K562 (cell line): ENCODE measurements at regions not wholly inside any gene's neighbourhood (a gene's known extent, or its start where the extent isn't known, plus 50 kb on each side); places are given as distances from the start of the nearest gene placed in this dataset.

Experiments
- ATAC-seq: fragments of 200-7000 bp; cut with Tn5 transposase; 3 replicates; pipeline ENCODE4 v1.9.1; 2020; ENCODE audit warnings: moderate library complexity
- BruUV-seq: library from RNA; stranded (reverse); fragments of 400-500 nt; replicated peaks from 2 replicates; lab custom pipeline; 2021; lab: Mats Ljungman, UMichigan
- CTCF ChIA-PET: fragments of 300-600 bp; formaldehyde crosslinking; extraction: SDS; loops from one replicate; lab custom pipeline; 2021; ENCODE audit warnings: low intra/inter-chr PET ratio; lab: Yijun Ruan, JAX
- POLR2A ChIA-PET: fragments of 300-600, 350-650 bp; sonication (Branson Sonifier 250); formaldehyde crosslinking; extraction: SDS; loops from one replicate; lab custom pipeline; 2021; ENCODE audit warnings: antibody characterized with exemption, inconsistent platforms; lab: Yijun Ruan, JAX
- DNase-seq, 4 experiments: peaks; one replicate each; pipeline versions ENCODE4 v3.0.0 to v3.0.0-alpha.2; 2011 to 2018; ENCODE audit warnings: low spot score in 3 of 4, mixed read lengths in 3 of 4; ENCODE audit errors: extremely low read depth in 1 of 4
- FAIRE-seq: peaks from 2 replicates; lab custom pipeline; 2011; peaks lifted over from hg19 to GRCh38; lab: Jason Lieb, UNC
- H2AFZ ChIP-seq: 2 replicates; pipeline ENCODE4 v1.6.0; 2011; ENCODE audit warnings: low read depth, low read length, control low read depth, inconsistent platforms
- H3K27ac ChIP-seq: fragments of 200-600 bp; 3 replicates; pipeline ENCODE4 v1.8.0; 2011; ENCODE audit warnings: low read depth, mild to moderate bottlenecking, control low read depth, inconsistent platforms, low read length, moderate library complexity, mixed read lengths; ENCODE audit errors: extremely low read depth
- H3K27me3 ChIP-seq, 2 experiments: fragments of 300-600 bp in 1 of 2; 2 replicates in 1 of 2; 3 replicates in 1 of 2; pipeline versions ENCODE4 v1.6.0 to v1.8.0; 2011; ENCODE audit warnings: inconsistent platforms in 2 of 2, low read length in 2 of 2, mild to moderate bottlenecking in 1 of 2, mixed read lengths in 1 of 2, moderate library complexity in 1 of 2; ENCODE audit not compliant: control insufficient read depth in 2 of 2, insufficient read depth in 2 of 2
- H3K36me3 ChIP-seq: fragments of 300-600 bp; 3 replicates; pipeline ENCODE4 v1.8.0; 2011; ENCODE audit warnings: mild to moderate bottlenecking, low read length, inconsistent platforms; ENCODE audit not compliant: control insufficient read depth, insufficient read depth
- H3K4me1 ChIP-seq, 2 experiments: fragments of 200-600 bp in 1 of 2; replicated peaks in 1 of 2; 2 replicates in 1 of 2; 3 replicates in 1 of 2; pipeline versions ENCODE4 v1.5.1 to v1.8.0; 2011; ENCODE audit warnings: inconsistent platforms in 2 of 2, low read length in 2 of 2, mild to moderate bottlenecking in 1 of 2, mixed read lengths in 1 of 2, moderate library complexity in 1 of 2; ENCODE audit not compliant: control insufficient read depth in 2 of 2, insufficient read depth in 2 of 2
- H3K4me2 ChIP-seq: 2 replicates; pipeline ENCODE4 v1.6.1; 2011; ENCODE audit warnings: low read length, control low read depth, inconsistent platforms, mixed read lengths; ENCODE audit not compliant: insufficient read depth
- H3K4me3 ChIP-seq: fragments of 200-600 bp; sonication (generic), shearing (Covaris generic); 2 replicates; pipeline ENCODE4 v1.5.1; 2016; ENCODE audit warnings: control low read depth, inconsistent platforms
- H3K79me2 ChIP-seq: fragments of 200-600 bp; 3 replicates; pipeline ENCODE4 v1.8.0; 2011; ENCODE audit warnings: low read length, inconsistent platforms; ENCODE audit not compliant: control insufficient read depth, insufficient read depth
- H3K9ac ChIP-seq, 2 experiments: 2 replicates each; pipeline versions ENCODE4 v1.6.0 to v1.6.1; 2011; ENCODE audit warnings: low read depth in 2 of 2, low read length in 2 of 2, control low read depth in 1 of 2, inconsistent platforms in 1 of 2, mild to moderate bottlenecking in 1 of 2, mixed read lengths in 1 of 2; ENCODE audit not compliant: insufficient read depth in 1 of 2
- H3K9me1 ChIP-seq: one replicate; pipeline ENCODE4 v1.6.0; 2011; ENCODE audit warnings: inconsistent platforms, mild to moderate bottlenecking, low read length, moderate library complexity; ENCODE audit not compliant: control insufficient read depth, insufficient read depth
- H3K9me3 ChIP-seq: replicated peaks from 2 replicates; pipeline ENCODE4 v1.5.1; 2011; ENCODE audit warnings: low read depth, low read length, inconsistent platforms; ENCODE audit not compliant: control insufficient read depth, insufficient read depth
- H4K20me1 ChIP-seq: replicated peaks from 2 replicates; pipeline ENCODE4 v1.6.1; 2011; ENCODE audit warnings: low read length, inconsistent platforms, mixed read lengths; ENCODE audit not compliant: control insufficient read depth, insufficient read depth
- ELF4 ChIP-seq: fragments of 450-650 bp; formaldehyde crosslinking; IDR thresholded peaks from 2 replicates; pipeline ENCODE4 v1.4.0; 2022; ENCODE audit warnings: missing genetic modification characterization
- HMG20A ChIP-seq: fragments of 450-650 bp; formaldehyde crosslinking; conservative IDR thresholded peaks from 2 replicates; pipeline ENCODE4 v1.4.0; 2020; ENCODE audit warnings: mild to moderate bottlenecking, mixed read lengths
- HSF4 ChIP-seq: fragments of 250-450 bp; sonication (Bioruptor Pico); IDR thresholded peaks from 2 replicates; pipeline ENCODE4 v2.1.2; 2022; ENCODE audit warnings: mild to moderate bottlenecking, moderate library complexity, borderline replicate concordance
- KDM1A ChIP-seq, 2 experiments: fragments of 450-650 bp; IDR thresholded peaks; 2 replicates each; pipeline ENCODE4 v1.6.1; 2016; ENCODE audit warnings: mild to moderate bottlenecking in 2 of 2
- KLF1 ChIP-seq: fragments of 450-650 bp; IDR thresholded peaks from 2 replicates; pipeline ENCODE4 v1.6.1; 2016; ENCODE audit warnings: missing genetic modification characterization, missing compliant biosample characterization
- NR3C1 ChIP-seq: sonication (generic); formaldehyde crosslinking; IDR thresholded peaks from 2 replicates; pipeline ENCODE4 v1.8.1; 2022; ENCODE audit warnings: missing genetic modification reagents
- SP1 ChIP-seq: sonication (generic); formaldehyde crosslinking; IDR thresholded peaks from 2 replicates; pipeline ENCODE4 v1.8.1; 2022; ENCODE audit warnings: mild to moderate bottlenecking, missing genetic modification reagents
- TGIF2 ChIP-seq: sonication (generic); formaldehyde crosslinking; IDR thresholded peaks from 2 replicates; pipeline ENCODE4 v1.8.1; 2022; ENCODE audit warnings: mild to moderate bottlenecking, missing genetic modification reagents, moderate library complexity
- WGBS: fragments of 100-300 bp; shearing (Covaris generic); methylation state at CpG from one replicate; pipeline ENCODE4 v1.1.6; 2016; ENCODE audit warnings: low coverage, mixed read lengths; ENCODE audit not compliant: insufficient coverage; ENCODE audit errors: missing lambda C conversion rate; 5-methylcytosine and 5-hydroxymethylcytosine counted together
- in situ Hi-C: fragments of 300-500 bp; cut with MboI; formaldehyde crosslinking; loops from 4 replicates; pipeline ENCODE4 v1.15.0; 2018; ENCODE audit warnings: inconsistent platforms, mixed read lengths
- intact Hi-C: fragments of 100-400 bp; cut with micrococcal nuclease; formaldehyde crosslinking; loops from 2 replicates; pipeline ENCODE4 v1.14.2; 2022
- TF ChIP-seq, protein P1 (sequence below): IDR thresholded peaks from 2 replicates; pipeline ENCODE4 v1.6.1; 2014; ENCODE audit warnings: antibody characterized with exemption
- TF ChIP-seq, protein P2 (sequence below): IDR thresholded peaks from 3 replicates; pipeline ENCODE4 v1.6.1; 2011; ENCODE audit warnings: borderline replicate concordance, mild to moderate bottlenecking; ENCODE audit not compliant: insufficient read length, insufficient read depth

DNA sequence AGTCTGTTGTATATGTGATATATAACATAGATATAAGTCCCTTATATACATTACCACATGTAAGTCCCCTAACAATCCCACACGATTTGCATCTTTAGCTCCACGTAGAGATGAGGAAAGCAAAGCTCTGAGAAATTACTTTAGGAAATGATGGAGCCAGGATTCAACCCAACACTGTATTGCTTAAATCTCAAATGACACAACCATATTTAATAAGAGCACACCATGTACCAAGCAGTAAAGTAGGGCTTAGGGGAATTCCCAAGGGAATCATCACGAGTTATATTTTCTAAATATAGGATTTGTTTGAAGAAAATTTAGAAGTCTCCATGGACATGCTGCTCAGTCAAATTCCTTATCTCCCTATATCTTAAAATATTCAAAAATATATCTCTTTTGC is 61.3 kb upstream of the POMP start:
- TF ChIP-seq HMG20A (CRISPR knock-in tag) (no peak), ELF4 (CRISPR knock-in tag) (no peak), HSF4 (CRISPR knock-in tag) (no peak), KLF1 (tag) (no peak), NR3C1 (no peak), SP1 (CRISPR knock-in tag) (no peak), KDM1A (IDR thresholded peaks at IDR 0.05) (no peak), TGIF2 (no peak)
- TF ChIP-seq, protein P1, sequence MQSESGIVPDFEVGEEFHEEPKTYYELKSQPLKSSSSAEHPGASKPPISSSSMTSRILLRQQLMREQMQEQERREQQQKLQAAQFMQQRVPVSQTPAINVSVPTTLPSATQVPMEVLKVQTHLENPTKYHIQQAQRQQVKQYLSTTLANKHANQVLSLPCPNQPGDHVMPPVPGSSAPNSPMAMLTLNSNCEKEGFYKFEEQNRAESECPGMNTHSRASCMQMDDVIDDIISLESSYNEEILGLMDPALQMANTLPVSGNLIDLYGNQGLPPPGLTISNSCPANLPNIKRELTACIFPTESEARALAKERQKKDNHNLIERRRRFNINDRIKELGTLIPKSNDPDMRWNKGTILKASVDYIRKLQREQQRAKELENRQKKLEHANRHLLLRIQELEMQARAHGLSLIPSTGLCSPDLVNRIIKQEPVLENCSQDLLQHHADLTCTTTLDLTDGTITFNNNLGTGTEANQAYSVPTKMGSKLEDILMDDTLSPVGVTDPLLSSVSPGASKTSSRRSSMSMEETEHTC, result no peak
- TF ChIP-seq, protein P2, sequence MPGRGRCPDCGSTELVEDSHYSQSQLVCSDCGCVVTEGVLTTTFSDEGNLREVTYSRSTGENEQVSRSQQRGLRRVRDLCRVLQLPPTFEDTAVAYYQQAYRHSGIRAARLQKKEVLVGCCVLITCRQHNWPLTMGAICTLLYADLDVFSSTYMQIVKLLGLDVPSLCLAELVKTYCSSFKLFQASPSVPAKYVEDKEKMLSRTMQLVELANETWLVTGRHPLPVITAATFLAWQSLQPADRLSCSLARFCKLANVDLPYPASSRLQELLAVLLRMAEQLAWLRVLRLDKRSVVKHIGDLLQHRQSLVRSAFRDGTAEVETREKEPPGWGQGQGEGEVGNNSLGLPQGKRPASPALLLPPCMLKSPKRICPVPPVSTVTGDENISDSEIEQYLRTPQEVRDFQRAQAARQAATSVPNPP, result no peak
- FAIRE-seq (no peak), ATAC-seq (no peak), DNase-seq (no peak)
- ChIA-PET CTCF (no interaction called here), POLR2A (no interaction called here)
- H4K20me1 ChIP-seq, result no peaks in the 10 kb centered on the region
- no peak overlapping the region for H3K9ac ChIP-seq
- WGBS, result 7% methylated on average over 3 of the region's 3 CpGs
- H3K4me3 ChIP-seq, result no peak overlapping the region
- no peaks in the 10 kb centered on the region for H3K9me1 ChIP-seq
- intact Hi-C loops (no loop called here), in situ Hi-C loops (no loop called here)
- no peaks in the 10 kb centered on the region for H3K9me3 ChIP-seq
- H2AFZ ChIP-seq, result no peak overlapping the region
- no TSS peak for BruUV-seq
- no peaks in the 10 kb centered on the region; a peak in 2 of 5 replicates for H3K4me1 ChIP-seq
- no peak overlapping the region for H3K4me2 ChIP-seq
- no peaks in the 10 kb centered on the region for H3K27me3 ChIP-seq
- H3K79me2 ChIP-seq, result no peaks in the 10 kb centered on the region
- H3K36me3 ChIP-seq, result no peaks in the 10 kb centered on the region
- H3K27ac ChIP-seq, result no peak overlapping the region
